ENCODE measurements at regions not wholly inside any gene's neighbourhood (a gene's known extent, or its start where the extent isn't known, plus 50 kb on each side); places are given as distances from the start of the nearest gene placed in this dataset.

DNA sequence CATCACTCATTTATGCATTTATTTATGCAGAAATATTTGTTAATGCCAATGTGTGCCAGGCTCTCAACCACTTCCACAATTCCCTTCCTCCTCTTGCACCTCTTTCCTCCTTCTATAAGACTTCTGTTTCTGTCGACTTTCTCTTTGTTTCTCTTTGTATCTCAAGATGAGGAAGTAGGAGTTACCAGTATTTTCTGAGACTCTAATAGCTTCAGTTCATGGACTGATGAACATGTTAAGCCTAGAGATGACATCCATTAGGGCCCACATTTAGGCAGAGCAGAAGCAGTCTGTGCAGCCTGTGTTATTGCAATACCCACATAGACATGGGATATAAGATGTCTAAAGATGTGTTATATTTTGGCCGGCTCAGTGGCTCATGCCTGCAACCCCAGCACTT, 241.8 kb upstream of the SMIM31 start:
- DNase-seq (ENCODE audit: low read depth in 1 of 2, low spot score in 1 of 2) (no peak), ATAC-seq (no peak), FAIRE-seq (no peak)
- 0% methylated on average over 2 of the region's 2 CpGs for WGBS (ENCODE audit: missing lambda C conversion rate)
- TF ChIP-seq EHMT2 (IDR thresholded peaks at IDR 0.05; ENCODE audit: low read depth): no peak
- TF ChIP-seq RCOR1 (IDR thresholded peaks at IDR 0.05; ENCODE audit: low read depth, low read length): no peak
- TF ChIP-seq JUN (IDR thresholded peaks at IDR 0.05): no peak
- TF ChIP-seq FOXS1 (CRISPR knock-in tag; IDR thresholded peaks at IDR 0.05): no peak
- TF ChIP-seq SREBF2 (IDR thresholded peaks at IDR 0.05): no peak
- TF ChIP-seq HDAC2 (IDR thresholded peaks at IDR 0.05): no peak
- no peak for TF ChIP-seq HOXB13 (CRISPR knock-in tag; IDR thresholded peaks at IDR 0.05; ENCODE audit: low read depth)
- TF ChIP-seq, protein P1, sequence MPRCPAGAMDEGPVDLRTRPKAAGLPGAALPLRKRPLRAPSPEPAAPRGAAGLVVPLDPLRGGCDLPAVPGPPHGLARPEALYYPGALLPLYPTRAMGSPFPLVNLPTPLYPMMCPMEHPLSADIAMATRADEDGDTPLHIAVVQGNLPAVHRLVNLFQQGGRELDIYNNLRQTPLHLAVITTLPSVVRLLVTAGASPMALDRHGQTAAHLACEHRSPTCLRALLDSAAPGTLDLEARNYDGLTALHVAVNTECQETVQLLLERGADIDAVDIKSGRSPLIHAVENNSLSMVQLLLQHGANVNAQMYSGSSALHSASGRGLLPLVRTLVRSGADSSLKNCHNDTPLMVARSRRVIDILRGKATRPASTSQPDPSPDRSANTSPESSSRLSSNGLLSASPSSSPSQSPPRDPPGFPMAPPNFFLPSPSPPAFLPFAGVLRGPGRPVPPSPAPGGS (IDR thresholded peaks at IDR 0.05): no peak
- TF ChIP-seq TP53 (CRISPR knock-in tag; IDR thresholded peaks at IDR 0.05): no peak
- TF ChIP-seq HES2 (IDR thresholded peaks at IDR 0.05): no peak
- no peak for TF ChIP-seq KDM5A (IDR thresholded peaks at IDR 0.05)
- no peak for TF ChIP-seq GATA3 (IDR thresholded peaks at IDR 0.05; ENCODE audit: borderline replicate concordance)
- TF ChIP-seq POLR2AphosphoS2 (conservative IDR thresholded peaks at IDR 0.05; ENCODE audit: low read length): no peak
- TF ChIP-seq, protein P2, sequence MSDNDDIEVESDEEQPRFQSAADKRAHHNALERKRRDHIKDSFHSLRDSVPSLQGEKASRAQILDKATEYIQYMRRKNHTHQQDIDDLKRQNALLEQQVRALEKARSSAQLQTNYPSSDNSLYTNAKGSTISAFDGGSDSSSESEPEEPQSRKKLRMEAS (IDR thresholded peaks at IDR 0.05): no peak
- TF ChIP-seq CHD4 (IDR thresholded peaks at IDR 0.05; ENCODE audit: borderline replicate concordance): no peak
- TF ChIP-seq, protein P3, sequence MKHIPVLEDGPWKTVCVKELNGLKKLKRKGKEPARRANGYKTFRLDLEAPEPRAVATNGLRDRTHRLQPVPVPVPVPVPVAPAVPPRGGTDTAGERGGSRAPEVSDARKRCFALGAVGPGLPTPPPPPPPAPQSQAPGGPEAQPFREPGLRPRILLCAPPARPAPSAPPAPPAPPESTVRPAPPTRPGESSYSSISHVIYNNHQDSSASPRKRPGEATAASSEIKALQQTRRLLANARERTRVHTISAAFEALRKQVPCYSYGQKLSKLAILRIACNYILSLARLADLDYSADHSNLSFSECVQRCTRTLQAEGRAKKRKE (CRISPR knock-in tag; IDR thresholded peaks at IDR 0.05; ENCODE audit: low read depth): no peak
- no peak for TF ChIP-seq ZNF302 (CRISPR knock-in tag; IDR thresholded peaks at IDR 0.05)
- CTCF ChIA-PET: no interaction called here
- POLR2A ChIA-PET: no interaction called here
- H3K27ac ChIP-seq: no peak overlapping the region
- H3K4me2 ChIP-seq: no peak overlapping the region
- H3K9me3 ChIP-seq: no peaks in the 10 kb centered on the region
- no peak overlapping the region for H3K4me3 ChIP-seq
- H3K4me1 ChIP-seq: no peaks in the 10 kb centered on the region

- Histone ChIP-seq H3K4me1 (no peaks in the 10 kb centered on the region), H3K4me3 (no peak overlapping the region), H3K4me2 (no peak overlapping the region), H3K27ac (no peak overlapping the region), H3K9me3 (no peaks in the 10 kb centered on the region)
- POLR2A ChIA-PET: no interaction called here
- CTCF ChIA-PET: no interaction called here
- DNase-seq (ENCODE audit: low read depth in 1 of 2, low spot score in 1 of 2) (no peak), FAIRE-seq (no peak), ATAC-seq (no peak)
- no peak for TF ChIP-seq SMC3 (IDR thresholded peaks at IDR 0.05)
Observed at GRCh38 chr4:164514765-164515164, 239.2 kb upstream of the SMIM31 start.

DNA sequence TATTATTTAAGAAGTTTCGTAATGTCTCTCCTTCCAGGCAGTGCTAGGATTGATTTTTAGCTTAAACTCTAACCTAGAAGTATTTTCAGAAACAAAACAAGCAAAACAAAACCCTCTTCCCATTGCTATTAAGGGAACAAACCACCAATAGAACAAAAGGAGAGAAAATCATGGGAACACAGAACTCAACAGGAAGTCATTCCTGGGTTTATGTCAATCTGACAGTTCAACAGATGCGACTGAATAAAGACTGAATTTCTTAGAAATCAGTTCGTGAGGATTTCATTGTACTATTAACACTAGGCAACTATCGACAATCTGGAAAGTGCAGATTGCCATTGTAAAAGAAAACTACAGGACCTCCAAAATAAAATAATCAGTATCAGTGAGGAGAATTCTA, 229.1 kb upstream of the SMIM31 start:
- FAIRE-seq: no peak
- POLR2A ChIA-PET: no interaction called here
- no peak for DNase-seq (ENCODE audit: low read depth in 1 of 2, low spot score in 1 of 2)
- 5% methylated on average over 4 of the region's 4 CpGs for WGBS (ENCODE audit: missing lambda C conversion rate)
- no peak overlapping the region for H3K4me3 ChIP-seq
- H3K4me1 ChIP-seq: no peaks in the 10 kb centered on the region
- no peaks in the 10 kb centered on the region for H3K9me3 ChIP-seq
- H3K4me2 ChIP-seq: no peak overlapping the region
- TF ChIP-seq CHD2 (IDR thresholded peaks at IDR 0.05; ENCODE audit: low read length, partially characterized antibody) (no peak), CBX8 (IDR thresholded peaks at IDR 0.05) (no peak), EHF (CRISPR knock-in tag; IDR thresholded peaks at IDR 0.05) (no peak)
- no peak overlapping the region for H3K27ac ChIP-seq
- no peak for ATAC-seq
- CTCF ChIA-PET: no interaction called here

GRCh38 chr4:164526933-164527583, 226.9 kb upstream of the SMIM31 start:
- Histone ChIP-seq H3K27ac (no peak overlapping the region), H3K4me1 (no peaks in the 10 kb centered on the region), H3K9me3 (no peaks in the 10 kb centered on the region), H3K4me3 (no peak overlapping the region), H3K4me2 (no peak overlapping the region)
- FAIRE-seq: no peak
- ChIA-PET CTCF (no interaction called here), POLR2A (no interaction called here)
- WGBS (ENCODE audit: missing lambda C conversion rate): 41% methylated on average over 4 of the region's 4 CpGs
- DNase-seq (ENCODE audit: low read depth in 1 of 2, low spot score in 1 of 2): no peak
- no peak for TF ChIP-seq KDM1A (IDR thresholded peaks at IDR 0.05; ENCODE audit: low read depth)
- no peak for TF ChIP-seq CHD2 (IDR thresholded peaks at IDR 0.05; ENCODE audit: low read length, partially characterized antibody)
- no peak for TF ChIP-seq CTCF (IDR thresholded peaks at IDR 0.05)
- no peak for TF ChIP-seq GATA3 (IDR thresholded peaks at IDR 0.05; ENCODE audit: borderline replicate concordance)
- no peak for TF ChIP-seq HDAC2 (IDR thresholded peaks at IDR 0.05)
- TF ChIP-seq EP300 (IDR thresholded peaks at IDR 0.05): no peak
- no peak for ATAC-seq

All from A549 (cell line).